ENCODE measurements at regions not wholly inside any gene's neighbourhood (a gene's known extent, or its start where the extent isn't known, plus 50 kb on each side); places are given as distances from the start of the nearest gene placed in this dataset.

DNA sequence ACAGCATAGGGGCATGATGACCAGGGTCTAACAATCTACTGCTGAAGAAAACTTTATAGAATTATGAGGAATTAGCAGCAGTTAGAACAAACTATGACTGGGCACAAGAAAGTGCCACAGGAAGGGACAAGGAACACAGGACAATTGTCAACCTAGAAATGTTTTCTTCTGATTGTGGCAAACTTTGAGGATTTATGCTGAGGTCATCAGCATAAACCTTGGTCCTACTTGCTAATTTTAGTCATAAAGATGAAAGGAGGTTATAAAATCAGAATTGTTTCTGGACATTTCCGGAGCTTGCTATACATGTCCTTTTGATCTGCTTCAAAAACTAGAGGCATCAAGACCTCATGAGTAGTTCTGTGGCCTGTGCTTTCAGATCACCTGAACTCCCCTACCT, 446.6 kb upstream of the THBS1 start:
- H3K9me3 Mint-ChIP-seq, result no peaks in the 10 kb centered on the region
- Histone ChIP-seq H3K9me3 (ENCODE audit: control insufficient read depth in 1 of 2, insufficient read depth in 1 of 2, low read length in 2 of 2) (no peaks in the 10 kb centered on the region), H3K36me3 (ENCODE audit: insufficient read depth, low read length) (no peaks in the 10 kb centered on the region), H3K27me3 (ENCODE audit: control insufficient read depth in 1 of 2, insufficient read depth in 2 of 2, low read length in 2 of 2) (no peaks in the 10 kb centered on the region), H3K4me1 (ENCODE audit: insufficient read depth, low read length) (no peaks in the 10 kb centered on the region), H3K4me3 (ENCODE audit: low read length) (no peak overlapping the region), H3K27ac (ENCODE audit: low read depth in 1 of 2, low read length in 2 of 2) (no peak overlapping the region)
- ChIA-PET POLR2A (no interaction called here), CTCF (no interaction called here)
- H3K27ac Mint-ChIP-seq, result no peak overlapping the region
- intact Hi-C loops (cut with DNase I, micrococcal nuclease), result no loop called here
- H3K4me1 Mint-ChIP-seq (ENCODE audit: low read depth), result no peaks in the 10 kb centered on the region
- no peak for DNase-seq
- no peak for ATAC-seq (ENCODE audit: poor library complexity)
- H3K36me3 Mint-ChIP-seq (ENCODE audit: low read depth), result no peaks in the 10 kb centered on the region
- no peak for TF ChIP-seq CTCF (IDR thresholded peaks at IDR 0.05)
- peaks cover 11% of the 10 kb centered on the region for H3K27me3 Mint-ChIP-seq
- H3K4me3 Mint-ChIP-seq, result no peak overlapping the region

GRCh38 chr15:39135989-39136388, 444.9 kb upstream of the THBS1 start:
- Histone ChIP-seq H3K9me3 (ENCODE audit: control insufficient read depth in 1 of 2, insufficient read depth in 1 of 2, low read length in 2 of 2) (no peaks in the 10 kb centered on the region), H3K4me1 (ENCODE audit: insufficient read depth, low read length) (no peaks in the 10 kb centered on the region), H3K27ac (ENCODE audit: low read depth in 1 of 2, low read length in 2 of 2) (no peak overlapping the region), H3K4me3 (ENCODE audit: low read length) (no peak overlapping the region), H3K36me3 (ENCODE audit: insufficient read depth, low read length) (no peaks in the 10 kb centered on the region), H3K27me3 (ENCODE audit: control insufficient read depth in 1 of 2, insufficient read depth in 2 of 2, low read length in 2 of 2) (no peaks in the 10 kb centered on the region)
- Mint-ChIP-seq H3K4me1 (ENCODE audit: low read depth) (no peaks in the 10 kb centered on the region), H3K27ac (no peak overlapping the region), H3K36me3 (ENCODE audit: low read depth) (no peaks in the 10 kb centered on the region), H3K27me3 (peaks cover 11% of the 10 kb centered on the region), H3K9me3 (no peaks in the 10 kb centered on the region), H3K4me3 (no peak overlapping the region)
- ChIA-PET POLR2A (no interaction called here), CTCF (interaction anchor here (0.6 kb wide), 1 partner anchor 90 kb away, joined by 3 read pairs; no protein-coding TSS in a partner anchor)
- TF ChIP-seq CTCF (IDR thresholded peaks at IDR 0.05), result no peak
- no peak for DNase-seq
- ATAC-seq (ENCODE audit: poor library complexity), result no peak
- intact Hi-C loops (cut with DNase I, micrococcal nuclease), result no loop called here

DNA sequence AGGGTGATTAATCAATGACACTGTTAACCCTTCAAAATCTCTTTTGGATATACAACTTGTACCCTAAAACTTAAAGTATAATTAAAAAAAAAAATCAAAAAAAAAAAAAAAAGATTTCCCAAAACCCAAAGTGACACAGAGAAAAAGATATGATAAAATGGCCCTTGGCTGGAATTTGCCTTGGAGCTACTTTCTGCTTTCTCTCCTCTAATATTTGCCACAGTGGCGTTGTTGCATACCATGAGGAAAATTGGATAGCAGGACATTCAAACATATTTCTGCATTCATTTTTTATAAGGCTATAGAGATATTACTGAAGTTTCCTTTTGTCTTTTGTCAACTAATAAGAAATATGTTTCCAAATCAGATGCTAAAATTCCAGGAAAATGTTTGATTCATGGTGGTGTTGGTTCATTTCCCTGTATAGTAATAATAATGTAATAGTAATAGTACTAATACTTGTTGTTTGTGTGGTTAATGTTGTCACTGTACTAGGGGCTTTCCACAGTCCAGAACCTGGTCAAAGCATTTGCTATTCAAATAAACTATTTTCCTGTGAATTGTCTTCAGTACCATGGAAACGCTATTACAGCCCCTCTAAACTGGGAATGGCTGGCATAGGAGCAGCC, 441.3 kb upstream of the THBS1 start:
- Mint-ChIP-seq H3K27me3 (peaks cover 11% of the 10 kb centered on the region), H3K4me1 (ENCODE audit: low read depth) (no peaks in the 10 kb centered on the region), H3K36me3 (ENCODE audit: low read depth) (no peaks in the 10 kb centered on the region), H3K4me3 (no peak overlapping the region), H3K9me3 (no peaks in the 10 kb centered on the region), H3K27ac (no peak overlapping the region)
- intact Hi-C loops (cut with DNase I, micrococcal nuclease), result no loop called here
- Histone ChIP-seq H3K4me1 (ENCODE audit: insufficient read depth, low read length) (no peaks in the 10 kb centered on the region), H3K9me3 (ENCODE audit: control insufficient read depth in 1 of 2, insufficient read depth in 1 of 2, low read length in 2 of 2) (no peaks in the 10 kb centered on the region), H3K27me3 (ENCODE audit: control insufficient read depth in 1 of 2, insufficient read depth in 2 of 2, low read length in 2 of 2) (no peaks in the 10 kb centered on the region), H3K4me3 (ENCODE audit: low read length) (no peak overlapping the region), H3K27ac (ENCODE audit: low read depth in 1 of 2, low read length in 2 of 2) (no peak overlapping the region), H3K36me3 (ENCODE audit: insufficient read depth, low read length) (no peaks in the 10 kb centered on the region)
- ChIA-PET CTCF (no interaction called here), POLR2A (no interaction called here)
- DNase-seq, result no peak
- no peak for ATAC-seq (ENCODE audit: poor library complexity)
- no peak for TF ChIP-seq CTCF (IDR thresholded peaks at IDR 0.05)

All from CD4-positive, alpha-beta T cell (primary cell).